DMS53 treated with DMSO at 0.1 percent for 48 hours (cell line): ENCODE measurements at regions not wholly inside any gene's neighbourhood (a gene's known extent, or its start where the extent isn't known, plus 50 kb on each side); places are given as distances from the start of the nearest gene placed in this dataset.
"Not testable (repeated sequence)": the region's sequence is repeated elsewhere in the genome, so short reads cannot be mapped to it uniquely, and the experiment has no call there.

ENCODE experiments used
- DNase-seq: peaks from one replicate; lab custom pipeline; 2025; ENCODE audit not compliant: unreplicated experiment; lab: John Stamatoyannopoulos, UW

DNA sequence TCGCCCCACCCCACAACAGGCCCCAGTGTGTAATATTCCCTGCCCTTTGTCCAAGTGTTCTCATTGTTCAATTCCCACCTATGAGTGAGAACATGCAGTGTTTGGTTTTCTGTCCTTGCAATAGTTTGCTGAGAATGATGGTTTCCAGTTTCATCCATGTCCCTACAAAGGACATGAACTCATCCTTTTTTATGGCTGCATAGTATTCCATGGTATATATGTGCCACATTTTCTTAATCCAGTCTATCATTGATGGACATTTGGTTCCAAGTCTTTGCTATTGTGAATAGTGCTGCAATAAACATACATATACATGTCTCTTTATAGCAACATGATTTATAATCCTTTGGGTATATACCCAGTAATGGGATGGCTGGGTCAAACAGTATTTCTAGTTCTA, 132.7 kb downstream of the SNX10 start:
- DNase-seq: not testable (repeated sequence)

GRCh38 chr7:26425655-26426054, 134.0 kb downstream of the SNX10 start:
- no peak for DNase-seq

- DNase-seq: no peak
Measured at GRCh38 chr7:26426096-26426495, 134.4 kb downstream of the SNX10 start.

- no peak for DNase-seq
Measured at GRCh38 chr7:26428571-26428970, 136.9 kb downstream of the SNX10 start.

DNA sequence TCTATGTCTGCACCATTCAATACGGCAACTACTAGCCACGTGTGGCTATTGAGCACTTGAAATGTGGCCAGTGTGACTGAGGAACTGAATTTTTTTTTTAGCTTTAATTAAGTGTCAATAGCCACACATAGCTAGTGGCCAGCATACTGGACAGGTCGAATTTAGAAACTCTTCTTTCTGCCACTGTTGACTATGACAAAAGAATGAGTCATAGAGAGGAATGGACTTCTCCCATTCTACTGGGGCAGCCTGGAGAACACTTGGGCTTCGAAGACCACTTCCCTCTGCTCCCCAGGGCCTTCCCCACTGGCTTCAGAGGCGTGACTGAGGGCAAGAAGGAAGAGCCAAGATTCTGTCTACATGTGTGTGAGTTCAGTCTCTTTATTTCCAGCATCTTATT, 137.5 kb downstream of the SNX10 start:
- DNase-seq: peak; percentile 36

DNA sequence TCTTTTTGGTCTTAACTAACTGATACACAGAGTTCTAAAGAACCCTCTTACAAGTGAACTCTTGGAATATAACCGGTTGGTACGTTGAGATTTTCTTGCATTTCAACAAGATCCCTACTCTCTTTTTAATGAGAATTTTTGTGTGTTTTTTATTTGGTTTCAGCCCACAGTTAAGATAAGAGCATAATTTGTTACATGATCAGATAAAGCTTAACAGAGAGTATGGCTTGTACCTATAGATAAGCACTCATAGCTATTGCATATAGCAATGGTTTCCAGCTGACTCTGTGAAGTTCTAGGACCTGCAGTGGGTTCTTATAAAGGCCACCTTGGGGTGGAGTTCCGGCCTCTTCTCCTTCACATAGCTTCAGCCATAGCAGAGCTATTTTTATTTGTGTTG, 143.3 kb downstream of the SNX10 start:
- DNase-seq: no peak

- no peak for DNase-seq
Measured at GRCh38 chr7:26437003-26437532, 145.4 kb downstream of the SNX10 start.

DNA sequence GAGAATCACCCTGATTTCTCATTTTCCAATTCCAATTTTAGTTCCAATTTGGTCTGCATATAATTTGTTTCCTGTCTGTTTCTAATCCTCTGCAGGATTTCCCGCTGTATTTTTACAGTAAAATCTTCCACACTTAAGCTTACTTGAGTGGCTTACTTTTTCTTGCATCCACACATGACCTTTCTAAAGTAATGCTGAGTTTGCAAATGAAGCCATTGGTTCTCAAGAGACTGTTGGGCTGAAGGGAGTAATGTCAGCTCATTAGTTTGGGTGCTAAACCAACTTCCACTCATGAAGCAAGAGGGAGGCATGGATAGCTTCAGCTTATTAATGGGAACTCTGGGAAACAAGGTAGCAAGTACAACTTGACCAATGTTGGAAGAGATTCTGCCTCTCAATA, 146.4 kb downstream of the SNX10 start:
- DNase-seq: no peak

DNA sequence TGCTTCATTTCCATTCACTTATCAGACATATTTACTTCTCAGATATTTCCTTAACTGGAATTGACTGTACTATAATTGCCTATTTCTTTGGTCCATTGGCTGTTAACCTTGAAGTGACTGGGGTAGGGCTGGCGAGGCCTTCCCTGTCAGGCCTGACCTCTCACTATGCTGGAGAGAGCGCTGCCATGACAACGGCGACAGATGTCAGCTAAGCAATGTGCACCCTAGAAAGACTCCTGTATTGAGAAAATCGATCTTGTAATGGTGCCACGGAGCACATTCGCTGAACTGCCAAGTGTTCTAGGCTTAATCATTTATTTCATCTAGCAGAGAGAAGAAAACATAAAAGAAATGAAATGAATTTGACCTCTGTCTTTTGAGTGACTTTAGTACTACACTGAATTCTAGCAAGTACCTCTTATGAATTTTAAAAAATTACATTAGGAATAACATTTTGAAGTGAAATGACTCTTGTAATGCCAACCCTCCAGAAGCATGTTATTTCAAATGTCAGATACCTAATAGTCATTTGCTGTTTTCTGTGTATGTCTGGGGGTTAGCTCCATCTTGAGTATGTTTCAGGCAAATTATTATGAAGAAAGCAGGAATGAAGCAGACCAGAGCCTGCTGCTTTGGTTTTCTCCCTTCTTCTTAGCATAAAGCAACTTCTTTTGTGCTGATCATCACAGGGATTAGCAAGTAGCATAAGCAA, 148.0 kb downstream of the SNX10 start:
- no peak for DNase-seq

- no peak for DNase-seq
Measured at GRCh38 chr7:26440233-26441001, 148.8 kb downstream of the SNX10 start.

DNA sequence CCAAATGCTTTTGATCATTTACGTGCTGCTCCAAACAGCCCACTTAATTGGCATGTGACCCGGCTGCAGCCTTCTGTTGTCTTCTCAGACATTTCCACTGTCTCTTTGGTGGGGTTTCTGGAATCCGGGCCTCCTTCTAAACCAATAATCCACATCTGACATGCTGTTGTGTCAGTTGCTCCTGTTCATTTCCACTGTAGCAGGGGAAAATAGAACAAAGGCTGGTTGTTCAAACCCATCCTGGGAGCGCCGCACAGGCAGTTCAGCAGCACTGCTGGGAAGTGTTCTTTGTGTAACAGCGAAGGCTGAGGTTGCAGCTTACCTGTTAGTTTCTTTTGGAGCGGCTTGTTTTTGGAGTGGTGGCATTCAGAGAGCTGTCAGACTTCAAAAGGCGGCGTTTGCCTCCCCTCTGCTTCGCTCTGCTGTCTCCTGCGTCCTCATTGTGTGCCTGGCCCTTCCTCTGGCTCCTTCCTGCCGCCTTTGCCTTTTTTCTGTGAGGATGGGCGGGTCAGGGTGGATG, 149.4 kb downstream of the SNX10 start:
- no peak for DNase-seq

GRCh38 chr7:26441611-26442277, 150.1 kb downstream of the SNX10 start:
- no peak for DNase-seq

- DNase-seq: no peak
Measured at GRCh38 chr7:26443006-26443405, 151.3 kb downstream of the SNX10 start.

DNA sequence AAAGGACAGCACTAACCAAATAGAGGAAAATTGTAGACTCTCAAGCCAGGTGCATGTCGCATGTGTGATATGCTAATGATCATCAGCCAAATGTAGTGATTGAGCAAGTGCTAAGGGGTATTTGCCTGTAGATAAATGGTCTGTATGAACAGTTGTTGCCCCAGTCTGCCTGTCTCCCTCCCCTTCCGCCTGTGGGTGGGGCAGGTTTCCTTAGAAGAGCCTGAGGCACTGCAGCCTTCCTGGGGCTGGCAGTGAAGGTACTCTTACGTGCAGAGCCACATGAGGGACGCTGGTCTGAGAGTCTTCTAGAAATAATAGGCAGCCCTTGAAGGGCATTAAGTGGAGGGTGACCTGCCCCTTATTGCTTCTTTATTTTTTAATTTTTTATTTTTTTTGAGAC, 152.1 kb downstream of the SNX10 start:
- no peak for DNase-seq

DNA sequence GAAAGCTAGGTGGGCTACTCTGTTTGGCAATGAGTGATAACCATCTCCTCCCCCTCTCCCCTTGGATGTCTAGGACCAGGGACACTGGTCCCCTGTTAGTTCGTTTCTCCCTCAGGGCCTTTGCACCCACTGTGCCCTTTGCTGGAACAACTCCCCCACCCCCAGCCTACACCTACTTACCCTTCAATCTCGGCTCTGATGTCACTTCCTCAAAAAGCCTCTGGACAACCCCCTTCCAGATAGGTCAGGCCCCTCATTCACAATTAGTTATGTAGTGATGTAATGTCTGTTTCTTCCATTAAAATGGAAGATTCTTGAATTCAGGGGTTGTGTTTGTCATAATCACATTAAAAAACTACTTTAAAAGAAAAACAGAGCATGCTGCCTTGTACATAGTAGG, 152.9 kb downstream of the SNX10 start:
- DNase-seq: no peak

DNA sequence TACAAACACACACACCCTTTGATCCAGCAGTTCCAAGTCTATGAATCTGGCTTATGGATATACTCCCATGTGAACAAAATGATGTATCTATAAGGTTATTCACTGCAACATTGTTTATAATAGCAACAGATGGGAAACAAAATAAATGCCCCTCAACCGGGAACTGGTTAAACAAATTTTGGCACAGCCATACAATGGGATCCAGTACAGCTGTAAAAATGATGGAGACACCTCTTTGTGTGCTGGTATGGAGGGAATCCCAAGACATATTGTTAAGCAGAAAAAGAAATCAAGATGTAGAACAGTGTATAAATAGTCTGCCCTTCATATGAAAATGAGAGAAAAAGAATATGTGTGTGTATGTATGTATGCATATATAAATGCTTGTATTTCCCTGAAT, 155.5 kb downstream of the SNX10 start:
- no peak for DNase-seq

- no peak for DNase-seq
Measured at GRCh38 chr7:26449175-26450165, 157.8 kb downstream of the SNX10 start.

DNA sequence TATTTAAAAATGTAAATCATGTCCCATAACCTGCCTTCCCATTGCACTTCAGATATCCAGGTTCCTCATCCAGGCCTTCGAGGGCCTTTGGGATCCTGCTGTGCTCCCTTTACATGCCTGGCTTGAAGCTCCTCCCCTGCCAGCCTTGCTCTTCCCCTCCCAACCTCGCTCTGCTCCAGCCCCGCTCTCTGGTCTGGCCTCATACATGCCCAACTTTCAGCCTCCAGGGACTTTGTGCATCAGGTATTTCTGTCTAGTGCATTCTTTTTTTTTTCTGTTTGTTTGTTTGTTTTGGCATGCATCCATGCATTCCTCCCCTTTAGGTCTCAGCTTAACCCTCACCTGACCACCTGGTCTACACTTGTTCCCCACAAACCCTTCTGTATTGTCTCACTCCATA, 160.3 kb downstream of the SNX10 start:
- peak; percentile 42 for DNase-seq

- no peak for DNase-seq
Measured at GRCh38 chr7:26454180-26454579, 162.5 kb downstream of the SNX10 start.

DNA sequence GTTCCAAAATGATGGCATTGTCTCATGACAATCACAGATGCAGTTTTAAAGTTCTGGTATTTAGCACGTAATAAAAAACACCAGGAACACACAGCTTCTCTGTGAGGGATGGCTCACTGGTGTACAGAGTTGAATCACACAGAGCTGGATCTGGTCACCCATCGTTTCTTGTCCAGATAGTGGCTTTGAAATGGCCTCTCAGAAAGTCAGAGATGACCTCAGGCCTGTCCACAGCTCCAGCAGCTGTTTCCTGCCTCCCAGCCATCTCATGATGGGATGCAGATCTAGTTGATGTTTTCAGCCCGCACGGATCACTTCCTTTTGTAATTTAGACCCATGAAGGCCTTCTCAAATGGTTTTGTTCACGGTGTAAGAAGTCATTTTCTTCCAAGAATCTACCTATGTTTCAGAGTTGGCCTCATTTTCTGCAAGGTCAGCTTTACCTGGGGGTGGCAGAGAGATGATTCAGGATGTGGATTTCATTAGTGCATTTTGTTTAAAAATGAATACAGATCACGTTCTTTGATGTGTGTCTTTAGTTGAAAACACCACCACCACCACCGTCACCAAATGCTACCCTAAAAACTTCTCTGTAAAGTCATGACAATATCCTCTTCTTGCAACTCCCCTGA, 166.2 kb downstream of the SNX10 start:
- DNase-seq: no peak
